ENCODE measurements at regions not wholly inside any gene's neighbourhood (a gene's known extent, or its start where the extent isn't known, plus 50 kb on each side); places are given as distances from the start of the nearest gene placed in this dataset.

GRCh38 chr4:8694226-8694625 lies 101.7 kb downstream of the CPZ start:
- TF ChIP-seq CTCF (conservative IDR thresholded peaks at IDR 0.05; ENCODE audit: low read depth, low read length) (no peak), EZH2 (IDR thresholded peaks at IDR 0.05; ENCODE audit: borderline replicate concordance, low read depth, low read length, poor library complexity, severe bottlenecking) (no peak)
- intact Hi-C loops (cut with micrococcal nuclease; ENCODE audit: unreplicated experiment): no loop called here
- Histone ChIP-seq H3K36me3 (ENCODE audit: insufficient read depth, low read length, poor library complexity, severe bottlenecking) (no peaks in the 10 kb centered on the region), H3K9me3 (ENCODE audit: low read depth, low read length, poor library complexity, severe bottlenecking) (no peaks in the 10 kb centered on the region), H3K27me3 (replicated peaks; ENCODE audit: insufficient read depth, low read depth, low read length, poor library complexity) (peaks cover 93% of the 10 kb centered on the region), H3K4me3 (ENCODE audit: low read depth, low read length, poor library complexity, severe bottlenecking) (no peak overlapping the region), H3K27ac (ENCODE audit: low read depth, low read length, poor library complexity, severe bottlenecking) (no peak overlapping the region), H3K4me1 (ENCODE audit: insufficient read depth, low read length, poor library complexity, severe bottlenecking) (no peaks in the 10 kb centered on the region)
- BruUV-seq (replicated peaks): no TSS peak
- ChIA-PET CTCF (no interaction called here), POLR2A (ENCODE audit: low non-redundant PET) (no interaction called here)
- no peak for DNase-seq (ENCODE audit: low spot score)

- CTCF ChIA-PET: no interaction called here
- Histone ChIP-seq H3K9me3 (ENCODE audit: low read depth, low read length, poor library complexity, severe bottlenecking) (no peaks in the 10 kb centered on the region), H3K36me3 (ENCODE audit: insufficient read depth, low read length, poor library complexity, severe bottlenecking) (no peaks in the 10 kb centered on the region), H3K4me3 (ENCODE audit: low read depth, low read length, poor library complexity, severe bottlenecking) (no peak overlapping the region), H3K4me1 (ENCODE audit: insufficient read depth, low read length, poor library complexity, severe bottlenecking) (no peaks in the 10 kb centered on the region), H3K27ac (ENCODE audit: low read depth, low read length, poor library complexity, severe bottlenecking) (no peak overlapping the region), H3K27me3 (replicated peaks; ENCODE audit: insufficient read depth, low read depth, low read length, poor library complexity) (peaks cover 78% of the 10 kb centered on the region)
- POLR2A ChIA-PET (ENCODE audit: low non-redundant PET): no interaction called here
- intact Hi-C loops (cut with micrococcal nuclease; ENCODE audit: unreplicated experiment): no loop called here
- TF ChIP-seq EZH2 (IDR thresholded peaks at IDR 0.05; ENCODE audit: borderline replicate concordance, low read depth, low read length, poor library complexity, severe bottlenecking) (no peak), CTCF (conservative IDR thresholded peaks at IDR 0.05; ENCODE audit: low read depth, low read length) (no peak)
- no peak for DNase-seq (ENCODE audit: low spot score)
- no TSS peak for BruUV-seq (replicated peaks)
Observed at GRCh38 chr4:8691151-8691775, 98.7 kb downstream of the CPZ start.

- no peaks in the 10 kb centered on the region for H3K36me3 ChIP-seq (ENCODE audit: insufficient read depth, low read length, poor library complexity, severe bottlenecking)
- intact Hi-C loops (cut with micrococcal nuclease; ENCODE audit: unreplicated experiment): no loop called here
- DNase-seq (ENCODE audit: low spot score): no peak
- H3K27me3 ChIP-seq (replicated peaks; ENCODE audit: insufficient read depth, low read depth, low read length, poor library complexity): peaks cover 70% of the 10 kb centered on the region
- H3K27ac ChIP-seq (ENCODE audit: low read depth, low read length, poor library complexity, severe bottlenecking): no peak overlapping the region
- no peaks in the 10 kb centered on the region for H3K4me1 ChIP-seq (ENCODE audit: insufficient read depth, low read length, poor library complexity, severe bottlenecking)
- CTCF ChIA-PET: no interaction called here
- POLR2A ChIA-PET (ENCODE audit: low non-redundant PET): no interaction called here
- no TSS peak for BruUV-seq (replicated peaks)
- no peaks in the 10 kb centered on the region for H3K9me3 ChIP-seq (ENCODE audit: low read depth, low read length, poor library complexity, severe bottlenecking)
- TF ChIP-seq CTCF (conservative IDR thresholded peaks at IDR 0.05; ENCODE audit: low read depth, low read length) (no peak), EZH2 (IDR thresholded peaks at IDR 0.05; ENCODE audit: borderline replicate concordance, low read depth, low read length, poor library complexity, severe bottlenecking) (no peak)
- H3K4me3 ChIP-seq (ENCODE audit: low read depth, low read length, poor library complexity, severe bottlenecking): no peak overlapping the region
Observed at GRCh38 chr4:8690216-8691150, 97.9 kb downstream of the CPZ start.

Measured in A673 (cell line).